ENCODE measurements at regions not wholly inside any gene's neighbourhood (a gene's known extent, or its start where the extent isn't known, plus 50 kb on each side); places are given as distances from the start of the nearest gene placed in this dataset.
A peak's percentile ranks its signal among the peaks of the same experiment; 100 is the strongest.

- TF ChIP-seq TRIM24 (IDR thresholded peaks at IDR 0.05), result peak in 1 of 2 experiments; percentile 28; a peak in 1 of 4 replicates
- no peak for TF ChIP-seq ZBTB9 (CRISPR knock-in tag; IDR thresholded peaks at IDR 0.05)
- TF ChIP-seq ESRRA (IDR thresholded peaks at IDR 0.05; ENCODE audit: borderline replicate concordance, low read depth), result peak; percentile 82
- no peak for TF ChIP-seq ZNF134 (CRISPR knock-in tag; conservative IDR thresholded peaks at IDR 0.05)
- TF ChIP-seq SMARCA4 (IDR thresholded peaks at IDR 0.05), result peak; percentile 67; the same call in 1 of the 2 replicates
- peak in 1 of 2 experiments; percentile 57; a peak in 1 of 4 replicates for TF ChIP-seq SRF (CRISPR knock-in tag; IDR thresholded peaks at IDR 0.05)
- no peak for TF ChIP-seq MLX (CRISPR knock-in tag; conservative IDR thresholded peaks at IDR 0.05)
- TF ChIP-seq HBP1 (CRISPR knock-in tag; IDR thresholded peaks at IDR 0.05), result no peak
- TF ChIP-seq MAFK (IDR thresholded peaks at IDR 0.05; ENCODE audit: low read length), result peak; percentile 68
- TF ChIP-seq MAFF (IDR thresholded peaks at IDR 0.05; ENCODE audit: low read length), result peak; percentile 57; the same call in 1 of the 2 replicates
- TF ChIP-seq ZNF146 (CRISPR knock-in tag; IDR thresholded peaks at IDR 0.05; ENCODE audit: unreplicated experiment), result no peak
- no peak for TF ChIP-seq TSC22D4 (tag; IDR thresholded peaks at IDR 0.05)
- no peak for TF ChIP-seq NEUROD1 (IDR thresholded peaks at IDR 0.05; ENCODE audit: borderline replicate concordance, low read depth, low read length, partially characterized antibody)
- 0 out of 2 replicates have a peak, but pooled peaks have one; percentile 41 for TF ChIP-seq HES1 (IDR thresholded peaks at IDR 0.05; ENCODE audit: low read depth)
- TF ChIP-seq MTA2 (IDR thresholded peaks at IDR 0.05; ENCODE audit: low read depth), result no peak
- no peak for TF ChIP-seq RAD21 (CRISPR knock-in tag; conservative IDR thresholded peaks at IDR 0.05 in 1 of 2, IDR thresholded peaks at IDR 0.05 in 1 of 2)
- no peak for TF ChIP-seq SIX5 (IDR thresholded peaks at IDR 0.05; ENCODE audit: borderline replicate concordance in 1 of 2, insufficient read depth in 1 of 2, low read depth in 1 of 2, low read length in 2 of 2)
- no peak for TF ChIP-seq ILK (tag; IDR thresholded peaks at IDR 0.05; ENCODE audit: borderline replicate concordance, low read depth)
- TF ChIP-seq ELF4 (CRISPR knock-in tag; IDR thresholded peaks at IDR 0.05), result no peak
- no peak for TF ChIP-seq NKRF (IDR thresholded peaks at IDR 0.05; ENCODE audit: borderline replicate concordance)
- TF ChIP-seq PHB2 (IDR thresholded peaks at IDR 0.05; ENCODE audit: low read depth), result no peak
- TF ChIP-seq ZNF24 (IDR thresholded peaks at IDR 0.05), result no peak
- TF ChIP-seq KDM1A (IDR thresholded peaks at IDR 0.05), result peak; percentile 80 to 81
- peak; percentile 47; the same call in 1 of the 2 replicates for TF ChIP-seq DPF2 (IDR thresholded peaks at IDR 0.05)
- TF ChIP-seq MEF2A (IDR thresholded peaks at IDR 0.05; ENCODE audit: control insufficient read depth, low read depth, low read length), result no peak
Observed at GRCh38 chr6:4612636-4613171, 163.5 kb upstream of the CDYL start (continued).

All from K562 (cell line).